ENCODE measurements at regions not wholly inside any gene's neighbourhood (a gene's known extent, or its start where the extent isn't known, plus 50 kb on each side); places are given as distances from the start of the nearest gene placed in this dataset.

- Histone ChIP-seq H3K27ac (ENCODE audit: insufficient read depth, low read length) (no peak overlapping the region), H3K36me3 (ENCODE audit: control insufficient read depth, insufficient read depth, low read length) (no peaks in the 10 kb centered on the region), H3K27me3 (ENCODE audit: control insufficient read depth, insufficient read depth, low read length) (no peaks in the 10 kb centered on the region), H3K9ac (ENCODE audit: insufficient read depth, low read length) (no peak overlapping the region), H3K4me1 (ENCODE audit: control insufficient read depth, extremely low read depth, insufficient read depth, low read length) (no peaks in the 10 kb centered on the region), H2AFZ (ENCODE audit: low read length) (no peak overlapping the region), H4K20me1 (ENCODE audit: control insufficient read depth, extremely low read depth, insufficient read depth, low read length) (no peaks in the 10 kb centered on the region), H3K9me3 (ENCODE audit: control insufficient read depth, insufficient read depth, low read depth, low read length) (no peaks in the 10 kb centered on the region), H3K79me2 (ENCODE audit: control insufficient read depth, insufficient read depth, low read length) (no peaks in the 10 kb centered on the region), H3K4me2 (ENCODE audit: extremely low read depth, insufficient read depth, low read length) (no peak overlapping the region), H3K4me3 (replicated peaks in 1 of 4; ENCODE audit: control extremely low read depth in 1 of 4, insufficient read depth in 1 of 4, low read depth in 3 of 4, low read length in 4 of 4) (no peak overlapping the region)
- DNase-seq (ENCODE audit: low read depth in 2 of 2), result no peak
- TF ChIP-seq CTCF (conservative IDR thresholded peaks at IDR 0.05 in 1 of 2, IDR thresholded peaks at IDR 0.05 in 1 of 2; ENCODE audit: low read depth in 1 of 2, low read length in 2 of 2), result no peak
- no peak for TF ChIP-seq EZH2 (IDR thresholded peaks at IDR 0.05; ENCODE audit: low read length, missing control alignments)
Measured at GRCh38 chr17:52306314-52306713, 147.8 kb upstream of the CA10 start.

- Histone ChIP-seq H3K36me3 (ENCODE audit: control insufficient read depth, insufficient read depth, low read length) (no peaks in the 10 kb centered on the region), H3K79me2 (ENCODE audit: control insufficient read depth, insufficient read depth, low read length) (no peaks in the 10 kb centered on the region), H3K9ac (ENCODE audit: insufficient read depth, low read length) (no peak overlapping the region), H4K20me1 (ENCODE audit: control insufficient read depth, extremely low read depth, insufficient read depth, low read length) (no peaks in the 10 kb centered on the region), H3K4me3 (replicated peaks in 1 of 4; ENCODE audit: control extremely low read depth in 1 of 4, insufficient read depth in 1 of 4, low read depth in 3 of 4, low read length in 4 of 4) (no peak overlapping the region), H3K4me2 (ENCODE audit: extremely low read depth, insufficient read depth, low read length) (no peak overlapping the region), H3K27me3 (ENCODE audit: control insufficient read depth, insufficient read depth, low read length) (no peaks in the 10 kb centered on the region), H2AFZ (ENCODE audit: low read length) (no peak overlapping the region), H3K4me1 (ENCODE audit: control insufficient read depth, extremely low read depth, insufficient read depth, low read length) (no peaks in the 10 kb centered on the region), H3K27ac (ENCODE audit: insufficient read depth, low read length) (no peak overlapping the region), H3K9me3 (ENCODE audit: control insufficient read depth, insufficient read depth, low read depth, low read length) (no peaks in the 10 kb centered on the region)
- no peak for DNase-seq (ENCODE audit: low read depth in 2 of 2)
- TF ChIP-seq EZH2 (IDR thresholded peaks at IDR 0.05; ENCODE audit: low read length, missing control alignments) (no peak), CTCF (conservative IDR thresholded peaks at IDR 0.05 in 1 of 2, IDR thresholded peaks at IDR 0.05 in 1 of 2; ENCODE audit: low read depth in 1 of 2, low read length in 2 of 2) (no peak)
Measured at GRCh38 chr17:52298881-52299280, 140.4 kb upstream of the CA10 start.

GRCh38 chr17:52297230-52298010 is 138.9 kb upstream of the CA10 start:
- Histone ChIP-seq H3K27ac (ENCODE audit: insufficient read depth, low read length) (no peak overlapping the region), H3K36me3 (ENCODE audit: control insufficient read depth, insufficient read depth, low read length) (no peaks in the 10 kb centered on the region), H3K9ac (ENCODE audit: insufficient read depth, low read length) (no peak overlapping the region), H3K4me3 (replicated peaks in 1 of 4; ENCODE audit: control extremely low read depth in 1 of 4, insufficient read depth in 1 of 4, low read depth in 3 of 4, low read length in 4 of 4) (no peak overlapping the region), H2AFZ (ENCODE audit: low read length) (no peak overlapping the region), H4K20me1 (ENCODE audit: control insufficient read depth, extremely low read depth, insufficient read depth, low read length) (no peaks in the 10 kb centered on the region), H3K27me3 (ENCODE audit: control insufficient read depth, insufficient read depth, low read length) (no peaks in the 10 kb centered on the region), H3K4me2 (ENCODE audit: extremely low read depth, insufficient read depth, low read length) (no peak overlapping the region), H3K79me2 (ENCODE audit: control insufficient read depth, insufficient read depth, low read length) (no peaks in the 10 kb centered on the region), H3K4me1 (ENCODE audit: control insufficient read depth, extremely low read depth, insufficient read depth, low read length) (no peaks in the 10 kb centered on the region), H3K9me3 (ENCODE audit: control insufficient read depth, insufficient read depth, low read depth, low read length) (no peaks in the 10 kb centered on the region)
- TF ChIP-seq EZH2 (IDR thresholded peaks at IDR 0.05; ENCODE audit: low read length, missing control alignments), result no peak
- DNase-seq (ENCODE audit: low read depth in 2 of 2), result no peak
